Stimulated activated CD8-positive, alpha-beta memory T cell treated with anti-CD3 and anti-CD28 coated beads, Interleukin-7, amount 100 ng/mL, for 48 hours (primary cell): ENCODE measurements at regions not wholly inside any gene's neighbourhood (a gene's known extent, or its start where the extent isn't known, plus 50 kb on each side); places are given as distances from the start of the nearest gene placed in this dataset.

Experiments used
- DNase-seq, 2 donors: peaks; one replicate each; pipeline ENCODE4 v3.0.0-alpha.2; 2020; ENCODE audit warnings: low read depth in 1 of 2; ENCODE audit errors: extremely low read depth in 1 of 2

DNA sequence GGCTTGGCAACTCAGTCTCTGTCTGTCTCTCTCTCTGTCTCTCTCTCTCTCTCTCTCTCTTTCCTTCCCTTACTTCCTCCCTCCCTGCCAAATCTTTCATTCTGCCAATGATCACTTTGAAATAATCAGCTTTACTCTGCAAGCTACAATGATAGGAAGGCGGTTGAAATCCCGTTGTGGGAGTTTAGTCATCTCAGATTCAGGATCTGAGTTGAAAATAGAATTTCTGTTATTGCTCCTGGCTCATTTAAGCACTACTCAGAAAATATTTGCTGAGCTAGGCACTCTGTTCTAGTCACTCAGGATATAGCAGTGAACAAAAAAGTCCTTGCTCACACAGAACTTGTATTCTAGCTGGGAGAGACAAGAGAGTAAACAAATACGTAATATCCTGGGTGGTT is 56.3 kb upstream of the DCTD start:
- DNase-seq: no peak

DNA sequence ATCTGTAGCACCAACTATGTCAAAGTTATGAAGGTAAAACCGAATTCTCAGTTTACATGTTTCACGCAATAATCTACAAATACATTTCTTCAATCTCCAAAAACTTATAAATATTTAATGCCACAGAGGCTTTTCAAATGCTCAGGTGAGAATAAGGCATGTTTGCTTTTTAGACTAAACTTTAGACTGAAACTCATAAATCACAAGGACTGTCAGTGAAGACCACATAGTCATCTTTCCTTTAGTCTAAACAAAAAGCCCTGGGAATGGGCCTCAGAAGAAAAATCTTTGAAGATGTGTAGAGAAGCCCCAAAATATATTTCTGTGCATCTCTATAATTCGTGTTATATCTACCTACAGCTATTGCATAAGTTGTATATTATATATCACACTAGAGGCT is 54.5 kb upstream of the DCTD start:
- no peak for DNase-seq

DNA sequence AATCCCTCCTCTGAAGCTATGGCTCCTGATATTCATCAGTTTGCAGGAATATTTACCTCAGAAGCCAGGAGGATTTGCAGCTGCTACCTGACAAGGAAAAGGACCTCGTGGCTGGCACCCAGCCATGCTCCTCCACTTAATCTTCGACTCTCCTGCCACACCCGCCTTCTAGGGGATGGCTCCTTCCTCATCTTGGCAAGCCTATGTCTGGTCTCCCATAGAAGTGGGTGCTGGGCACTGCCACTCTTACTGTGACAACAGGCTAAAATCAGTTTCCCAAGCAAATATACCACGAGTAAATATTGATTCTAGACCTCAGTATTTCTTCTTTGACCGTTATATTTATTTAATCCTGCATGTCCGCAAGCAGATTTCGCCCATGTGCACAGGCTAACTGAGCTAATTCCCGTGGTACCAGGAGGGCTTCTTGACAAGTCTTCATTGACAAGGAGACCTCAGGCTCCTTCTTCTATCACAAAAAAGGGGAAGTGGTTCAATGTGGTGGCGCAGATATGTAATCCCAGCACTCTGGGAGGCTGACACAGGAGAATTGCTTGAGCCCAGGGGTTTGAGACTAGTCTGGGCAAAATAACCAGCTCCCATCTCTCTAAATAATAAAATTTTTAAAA is 52.6 kb upstream of the DCTD start:
- DNase-seq: no peak

DNA sequence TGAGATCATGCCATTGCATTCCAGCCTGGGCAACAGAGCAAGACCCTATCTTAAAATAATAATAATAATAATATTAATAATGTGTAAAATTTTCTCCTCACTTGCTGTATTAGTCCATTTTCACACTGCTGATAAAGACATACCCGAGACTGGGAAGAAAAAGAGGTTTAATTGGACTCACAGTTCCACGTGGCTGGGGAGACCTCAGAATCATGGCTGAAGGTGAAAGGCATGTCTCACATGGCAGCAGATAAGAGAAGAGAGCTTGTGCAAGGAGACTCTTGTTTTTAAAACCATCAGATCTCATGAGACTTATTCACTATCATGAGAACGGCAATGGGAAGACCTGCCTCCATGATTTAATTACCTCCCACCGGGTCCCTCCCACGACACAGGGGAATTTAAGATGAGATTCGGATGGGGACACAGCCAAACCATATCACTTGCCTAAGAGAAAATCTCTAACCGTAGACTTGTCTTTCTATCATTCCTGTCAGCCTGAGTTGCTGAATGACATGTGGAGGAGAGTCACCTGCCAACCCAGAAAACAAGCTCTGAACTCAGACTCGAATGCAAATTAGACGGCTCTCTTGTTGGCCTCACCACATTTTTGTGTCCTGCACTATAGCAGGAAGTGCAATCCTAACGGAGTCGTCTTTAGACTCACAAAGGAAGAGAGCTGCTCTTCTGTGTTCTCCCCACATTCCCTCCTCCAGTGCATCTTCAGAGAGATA is 51.9 kb upstream of the DCTD start:
- DNase-seq: no peak

DNA sequence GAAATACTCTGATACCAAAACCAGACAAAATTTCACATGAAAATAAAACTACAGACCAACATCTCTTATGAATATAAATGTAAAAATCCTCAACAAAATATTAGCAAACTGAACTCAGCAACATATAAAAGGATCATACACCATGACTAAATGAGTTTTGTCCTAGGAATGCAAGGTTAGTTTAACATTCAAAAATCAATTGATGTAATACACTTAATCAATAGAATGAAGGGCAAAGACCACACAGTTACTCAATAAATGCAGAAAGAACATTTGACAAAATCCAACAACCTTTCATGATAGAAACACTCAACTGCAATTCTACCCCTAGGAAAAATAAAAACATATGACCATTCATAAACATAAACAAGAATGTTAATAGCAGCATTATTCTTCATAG is 50.2 kb upstream of the DCTD start:
- no peak for DNase-seq
